AG04450 (cell line): ENCODE measurements at regions not wholly inside any gene's neighbourhood (a gene's known extent, or its start where the extent isn't known, plus 50 kb on each side); places are given as distances from the start of the nearest gene placed in this dataset.

Source experiments
- CTCF ChIA-PET: fragments of 300-600, 350-600 bp; formaldehyde crosslinking; extraction: SDS; loops from one replicate; lab custom pipeline; 2022; ENCODE audit warnings: antibody characterized with exemption, inconsistent platforms; lab: Charles Lee
- POLR2A ChIA-PET: fragments of 350-600 bp; formaldehyde crosslinking; extraction: SDS; loops from one replicate; lab custom pipeline; 2021; ENCODE audit warnings: antibody characterized with exemption, inconsistent platforms; lab: Yijun Ruan, JAX
- DNase-seq: peaks from one replicate; pipeline ENCODE4 v3.0.0-alpha.2; 2011; ENCODE audit warnings: low read depth, low spot score
- H3K27ac ChIP-seq: one replicate; pipeline ENCODE4 v1.5.1; 2012; ENCODE audit warnings: low read depth, low read length, control low read depth
- H3K27me3 ChIP-seq: one replicate; pipeline ENCODE4 v1.6.0; 2012; ENCODE audit warnings: low read length; ENCODE audit not compliant: control insufficient read depth, insufficient read depth
- H3K4me3 ChIP-seq: 2 replicates; pipeline ENCODE4 v1.5.1; 2011; ENCODE audit warnings: mild to moderate bottlenecking, low read depth, low read length, control low read depth
- H3K9me3 ChIP-seq: 2 replicates; pipeline ENCODE4 v1.5.1; 2012; ENCODE audit warnings: low read length; ENCODE audit not compliant: control insufficient read depth, insufficient read depth
- CTCF ChIP-seq: IDR thresholded peaks from 2 replicates; pipeline ENCODE4 v1.5.1; 2011; ENCODE audit warnings: low read depth, low read length, control low read depth, inconsistent platforms

GRCh38 chr15:24819680-24820079 lies 135.1 kb upstream of the SNRPN start:
- no peak for TF ChIP-seq CTCF
- Histone ChIP-seq H3K27me3 (no peaks in the 10 kb centered on the region), H3K4me3 (no peak overlapping the region), H3K9me3 (peaks cover 7% of the 10 kb centered on the region), H3K27ac (no peak overlapping the region)
- ChIA-PET CTCF (no interaction called here), POLR2A (no interaction called here)
- DNase-seq, result no peak

GRCh38 chr15:24823473-24823872 lies 131.3 kb upstream of the SNRPN start:
- Histone ChIP-seq H3K4me3 (no peak overlapping the region), H3K27me3 (no peaks in the 10 kb centered on the region), H3K27ac (no peak overlapping the region), H3K9me3 (peaks cover 14% of the 10 kb centered on the region; the same call in 1 of the 2 replicates)
- CTCF ChIA-PET, result no interaction called here
- POLR2A ChIA-PET, result no interaction called here
- no peak for TF ChIP-seq CTCF
- DNase-seq, result no peak

GRCh38 chr15:24832282-24832681 lies 122.5 kb upstream of the SNRPN start:
- POLR2A ChIA-PET, result no interaction called here
- DNase-seq, result no peak
- Histone ChIP-seq H3K9me3 (peaks cover 14% of the 10 kb centered on the region), H3K4me3 (no peak overlapping the region), H3K27ac (no peak overlapping the region), H3K27me3 (no peaks in the 10 kb centered on the region)
- TF ChIP-seq CTCF, result no peak
- CTCF ChIA-PET, result no interaction called here

- Histone ChIP-seq H3K4me3 (no peak overlapping the region), H3K27me3 (no peaks in the 10 kb centered on the region), H3K27ac (no peak overlapping the region), H3K9me3 (peaks cover 15% of the 10 kb centered on the region)
- ChIA-PET CTCF (no interaction called here), POLR2A (no interaction called here)
- DNase-seq, result no peak
- TF ChIP-seq CTCF, result peak; percentile 23
Observed at GRCh38 chr15:24835301-24835700, 119.5 kb upstream of the SNRPN start.

GRCh38 chr15:24848050-24848449 lies 106.7 kb upstream of the SNRPN start:
- no peak for TF ChIP-seq CTCF
- POLR2A ChIA-PET, result interaction anchor here (0.6 kb wide), 1 partner anchor 10 kb away, joined by 3 read pairs; no protein-coding TSS in a partner anchor
- no peaks in the 10 kb centered on the region for H3K27me3 ChIP-seq
- H3K27ac ChIP-seq, result peak overlapping the region; percentile 39
- DNase-seq, result no peak
- H3K9me3 ChIP-seq, result peaks cover 12% of the 10 kb centered on the region
- CTCF ChIA-PET, result no interaction called here
- peak overlapping the region; percentile 57 for H3K4me3 ChIP-seq
